Dermis microvascular lymphatic vessel endothelial cell (primary cell): ENCODE measurements at regions not wholly inside any gene's neighbourhood (a gene's known extent, or its start where the extent isn't known, plus 50 kb on each side); places are given as distances from the start of the nearest gene placed in this dataset.
"Not testable (repeated sequence)": the region's sequence is repeated elsewhere in the genome, so short reads cannot be mapped to it uniquely, and the experiment has no call there.

Experiments used
- DNase-seq, 2 donors: peaks; one replicate each; pipeline versions ENCODE4 v3.0.0 to v3.0.0-alpha.2; 2010; ENCODE audit warnings: low read depth in 2 of 2

DNA sequence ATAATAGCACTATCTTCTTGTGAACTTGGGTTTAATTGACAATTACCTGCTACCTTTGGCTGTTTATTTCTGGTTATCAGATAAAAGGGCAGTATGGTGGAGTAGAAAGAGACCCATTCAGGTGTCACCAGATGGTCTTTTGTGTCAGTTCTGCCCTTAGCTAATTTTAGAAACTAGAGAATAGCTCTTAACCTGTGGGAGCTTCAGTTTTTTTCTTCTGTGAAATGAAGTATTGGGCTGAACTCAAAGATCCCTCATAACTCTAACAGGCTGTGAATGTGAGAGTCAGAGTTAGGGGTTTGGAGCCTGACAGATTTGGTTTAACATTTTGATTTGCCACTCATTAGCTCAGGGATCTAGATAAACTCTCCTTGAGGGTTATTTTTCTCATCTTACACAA lies 335.2 kb downstream of the PPP1R2C start:
- DNase-seq = no peak

DNA sequence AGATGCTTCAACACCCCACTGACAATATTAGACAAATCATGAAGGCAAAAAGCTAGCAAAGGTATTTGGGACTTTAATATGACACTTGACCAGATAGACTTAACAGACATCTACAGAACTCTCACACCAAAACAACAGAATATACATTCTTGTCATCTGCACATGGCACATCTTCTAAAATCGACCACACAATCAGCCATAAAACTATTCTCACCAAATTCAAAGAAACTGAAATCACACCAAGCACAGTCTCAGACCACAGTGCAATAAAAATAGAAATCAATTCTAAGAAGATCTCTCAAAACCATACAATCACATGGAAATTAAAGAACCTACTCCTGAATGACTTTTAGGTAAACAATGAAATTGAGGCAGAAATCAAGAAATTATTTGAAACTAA lies 340.8 kb downstream of the PPP1R2C start:
- DNase-seq = no peak

DNA sequence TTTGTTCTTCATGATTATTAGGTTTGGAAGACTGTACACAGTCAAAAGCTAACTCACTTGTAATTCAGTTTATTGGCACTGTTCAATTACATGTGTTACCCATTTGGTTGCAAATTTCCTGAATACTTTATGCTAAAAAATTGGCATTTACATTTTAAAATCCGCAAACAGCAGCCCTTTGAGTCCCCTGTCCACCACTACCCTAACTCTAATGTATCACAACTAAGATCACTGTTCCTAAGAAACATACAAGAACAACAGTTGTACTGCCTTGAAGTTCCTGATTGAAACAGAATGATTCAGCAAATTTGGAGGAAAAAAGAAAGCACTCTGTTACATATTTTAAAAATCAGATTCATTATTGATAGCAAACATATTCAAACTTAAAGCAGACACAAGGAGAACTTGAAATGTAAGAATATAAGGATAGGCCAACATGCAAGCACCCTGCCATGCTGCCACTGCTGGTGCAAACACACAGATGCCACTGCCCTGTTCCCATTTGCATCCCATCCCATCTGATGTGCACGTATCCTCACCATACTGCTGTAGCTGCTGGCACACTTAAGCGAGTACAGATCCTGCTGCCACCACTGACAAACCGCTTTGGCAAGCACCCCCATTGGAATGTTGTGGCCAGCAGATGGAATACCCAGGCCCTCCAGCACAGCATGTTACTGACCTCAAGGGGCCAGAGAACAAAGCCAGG lies 343.4 kb downstream of the PPP1R2C start:
- DNase-seq = no peak

DNA sequence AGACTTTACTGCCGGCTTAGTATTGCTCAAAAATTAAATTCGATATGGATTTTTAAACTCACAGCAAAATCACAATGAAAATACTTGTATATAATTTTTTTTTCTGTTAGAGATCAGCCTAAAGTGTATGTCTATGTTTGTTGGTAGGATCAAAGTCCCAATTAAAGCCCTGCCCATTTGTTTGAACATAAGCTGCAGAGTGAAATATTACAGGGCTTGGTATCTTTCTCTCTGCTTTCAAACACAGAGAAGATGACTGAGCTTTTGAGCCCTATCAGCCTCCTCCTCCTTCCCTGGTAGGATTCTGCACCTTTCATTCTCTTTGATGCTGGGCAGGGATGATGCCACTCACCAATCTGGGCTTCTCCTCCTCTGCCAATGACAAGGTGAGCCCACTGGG lies 345.4 kb downstream of the PPP1R2C start:
- no peak for DNase-seq

DNA sequence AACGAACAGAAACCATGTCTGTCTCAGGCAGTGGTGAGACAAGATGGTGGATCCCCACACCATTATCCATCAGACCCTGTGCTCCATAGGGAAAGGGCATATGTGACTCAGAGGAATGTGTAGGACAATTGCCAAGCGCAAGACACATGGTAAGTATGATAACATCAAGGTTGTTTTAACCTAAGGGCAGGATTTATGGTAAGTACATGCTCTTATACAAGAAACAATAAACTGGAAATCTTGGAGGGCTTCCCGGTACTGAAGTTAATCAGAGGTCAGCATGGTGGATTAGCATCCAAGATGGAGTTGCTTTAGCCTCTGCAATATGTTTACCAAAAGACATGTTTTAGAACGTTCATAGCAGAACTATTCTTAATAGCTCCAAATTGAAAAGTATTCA lies 355.0 kb downstream of the PPP1R2C start:
- DNase-seq = no peak

DNA sequence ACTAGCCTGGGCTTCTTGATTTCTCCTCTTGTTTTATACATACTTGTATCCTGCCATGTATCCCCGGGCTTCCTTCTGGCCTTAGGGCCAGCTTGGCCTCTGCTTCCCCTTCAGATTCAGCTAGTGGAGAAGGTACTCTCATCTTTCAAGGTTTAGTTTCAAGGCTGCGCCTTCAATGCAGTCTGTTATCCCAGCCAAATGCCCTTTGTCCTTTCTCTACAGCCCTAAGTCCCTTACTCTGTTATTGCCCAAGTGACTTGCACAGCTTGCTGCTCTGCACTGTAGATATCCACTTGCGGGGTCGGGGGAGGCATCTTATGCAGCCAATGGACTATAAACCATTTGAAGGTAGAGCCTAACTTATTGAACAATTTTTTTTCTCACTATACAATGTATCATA lies 357.5 kb downstream of the PPP1R2C start:
- DNase-seq = no peak

DNA sequence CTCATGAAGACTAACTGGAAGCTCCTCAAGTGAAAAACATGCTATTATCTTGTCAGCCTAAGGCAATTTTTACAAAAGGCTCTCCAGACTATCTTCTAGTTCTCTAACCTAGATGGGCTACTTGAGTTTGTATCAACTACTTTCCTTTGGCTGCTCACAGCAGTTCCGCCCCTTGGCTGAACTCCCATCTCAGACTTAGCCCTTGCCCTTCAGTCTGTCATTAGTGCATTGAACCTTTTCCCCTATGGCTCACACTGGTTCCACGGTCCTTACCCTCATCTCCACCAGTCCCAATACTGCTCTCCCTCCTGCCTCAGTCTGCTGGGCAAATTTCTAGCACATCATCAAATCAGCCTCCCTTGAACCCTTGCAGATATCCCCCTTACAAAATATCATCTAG lies 362.3 kb downstream of the PPP1R2C start:
- no peak for DNase-seq

DNA sequence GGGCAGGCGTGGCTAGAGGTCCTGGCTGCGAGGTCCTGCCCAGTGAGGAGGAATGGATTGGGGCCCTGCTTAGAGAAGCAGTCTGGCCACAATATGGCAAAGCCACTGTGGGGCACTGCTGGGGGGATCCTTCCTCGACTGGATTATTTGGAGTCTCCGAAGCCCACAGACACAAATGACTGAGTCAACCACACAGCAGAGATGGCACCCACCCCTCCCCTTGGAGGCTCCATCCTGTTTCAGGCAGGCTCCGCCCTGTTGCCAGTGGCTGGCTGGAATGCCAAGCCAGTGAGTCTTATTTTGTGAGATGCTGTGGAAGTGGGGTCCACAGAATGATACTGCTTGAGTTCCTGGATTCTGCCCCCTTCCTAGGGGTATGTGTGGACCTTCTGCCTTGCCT lies 363.9 kb downstream of the PPP1R2C start:
- DNase-seq = no peak

DNA sequence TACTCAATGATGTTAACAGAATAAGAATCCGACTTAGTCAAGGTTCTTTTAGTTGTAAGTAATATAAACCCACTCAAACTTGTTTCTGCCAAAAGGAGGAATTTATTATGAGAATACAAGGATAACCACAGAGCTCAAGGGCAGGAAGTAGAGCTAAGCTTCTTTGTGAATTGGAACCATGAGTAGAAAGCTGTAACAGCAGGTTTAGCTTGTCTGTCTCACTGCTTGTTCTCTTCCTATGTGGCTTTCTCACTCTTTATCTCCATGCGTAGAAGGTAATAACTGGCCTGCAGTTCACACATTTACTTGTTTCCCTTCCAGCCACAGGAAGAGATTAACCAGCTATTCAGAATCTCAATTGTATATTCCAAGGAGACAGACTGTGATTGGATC lies 378.3 kb downstream of the PPP1R2C start:
- no peak for DNase-seq

DNA sequence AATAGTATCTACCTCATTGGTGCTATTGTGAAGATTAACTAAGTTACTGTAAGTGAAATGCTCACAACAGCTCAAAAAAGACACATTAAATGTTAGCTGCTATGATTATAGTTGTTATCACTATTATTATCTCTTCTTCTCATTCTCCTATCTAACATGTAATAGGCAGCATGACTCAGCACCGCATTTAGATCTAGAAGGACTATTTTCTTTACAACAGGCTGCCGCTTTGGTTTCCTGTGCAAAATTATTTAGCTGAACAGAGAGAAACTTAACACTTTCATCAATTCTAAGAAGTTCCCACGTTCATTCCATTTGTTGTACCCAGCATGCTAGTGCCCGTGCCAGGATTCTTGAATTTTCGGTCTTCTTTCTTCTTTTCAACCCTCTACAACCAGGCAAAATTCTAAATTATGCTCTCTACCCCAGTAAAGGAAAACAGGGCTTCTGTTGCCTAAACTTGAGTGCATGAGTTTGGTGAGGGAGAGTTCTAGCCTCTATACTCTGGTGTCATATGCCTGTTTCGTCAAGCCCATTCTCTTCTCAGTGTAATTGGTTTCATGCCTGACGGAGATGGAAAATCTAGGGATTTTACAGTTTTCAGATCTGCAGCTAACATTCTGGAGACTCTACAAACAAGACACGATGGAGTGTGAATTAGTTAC lies 378.9 kb downstream of the PPP1R2C start:
- no peak for DNase-seq

DNA sequence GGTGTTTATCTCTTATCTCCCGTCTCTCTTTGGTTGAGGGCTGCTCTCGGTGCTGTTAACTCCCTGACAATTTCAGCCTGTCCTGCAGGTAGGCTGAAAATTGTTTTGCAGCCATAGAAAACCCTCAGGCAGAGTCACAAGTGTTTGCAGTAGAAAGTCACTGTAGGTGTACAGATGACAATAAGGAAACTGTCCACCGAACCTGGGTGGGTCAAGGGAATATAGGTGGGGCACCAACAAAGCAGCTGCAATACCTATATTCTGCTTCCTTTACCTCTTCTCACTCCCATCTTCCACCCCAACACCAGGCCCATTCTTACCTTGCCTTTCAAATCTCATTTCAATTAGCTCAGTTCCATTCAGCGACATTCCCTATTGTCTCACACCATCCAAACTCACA lies 381.8 kb downstream of the PPP1R2C start:
- DNase-seq = no peak

DNA sequence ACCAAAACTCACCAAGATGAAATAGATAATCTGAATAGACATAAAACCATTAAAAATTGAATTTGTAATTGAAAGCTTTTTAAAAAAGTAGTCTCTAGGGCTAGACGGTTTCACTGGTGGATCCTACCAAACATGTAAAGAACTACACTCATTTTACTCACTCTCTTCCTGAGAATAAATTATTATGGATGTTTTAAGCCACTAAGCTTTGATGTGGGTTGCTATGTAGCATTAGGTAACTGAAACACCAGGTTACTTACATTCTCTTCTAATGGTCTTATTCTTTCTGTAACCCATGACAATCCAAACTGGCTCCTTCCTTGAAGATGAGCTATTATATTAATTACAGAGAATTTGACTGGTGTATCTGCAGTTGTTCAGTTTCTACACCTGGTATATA lies 385.1 kb downstream of the PPP1R2C start:
- DNase-seq = no peak

DNA sequence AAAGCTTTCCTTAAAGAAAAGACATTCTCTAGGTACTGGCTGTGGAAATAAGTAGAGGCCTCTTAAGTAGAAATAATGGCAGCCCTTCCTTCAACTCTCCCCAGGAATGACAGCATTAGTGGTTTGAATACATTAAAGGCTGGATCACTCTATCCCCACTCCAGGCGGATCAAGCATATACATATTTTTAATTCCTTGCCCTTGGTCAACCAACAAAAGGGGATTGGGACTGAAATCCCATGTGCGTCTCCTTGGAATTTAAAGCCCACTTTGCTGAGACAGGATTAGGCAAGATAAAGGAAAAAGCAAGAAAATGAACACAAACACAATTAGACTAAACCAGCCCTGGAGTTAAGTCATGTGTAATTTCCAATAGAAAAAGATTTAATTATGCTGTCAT lies 391.3 kb downstream of the PPP1R2C start:
- no peak for DNase-seq

DNA sequence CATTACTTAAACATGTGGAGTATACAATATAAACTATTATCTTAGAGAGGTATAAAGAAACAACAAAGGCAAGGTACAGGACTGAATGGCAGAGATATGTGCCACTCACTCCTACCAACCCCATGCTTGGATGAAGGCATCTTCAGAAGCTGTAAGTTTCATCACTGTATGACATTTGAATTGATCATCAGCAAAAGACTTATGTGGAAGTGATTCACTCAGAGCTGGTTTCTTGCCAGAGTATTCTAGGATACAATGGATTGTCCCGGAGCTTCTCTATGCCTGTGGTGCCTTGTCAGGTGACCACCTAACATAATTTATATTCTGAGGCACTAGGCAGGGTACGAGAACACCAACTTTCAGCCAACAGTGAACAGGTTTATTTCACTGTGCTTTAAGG lies 392.2 kb downstream of the PPP1R2C start:
- no peak for DNase-seq

DNA sequence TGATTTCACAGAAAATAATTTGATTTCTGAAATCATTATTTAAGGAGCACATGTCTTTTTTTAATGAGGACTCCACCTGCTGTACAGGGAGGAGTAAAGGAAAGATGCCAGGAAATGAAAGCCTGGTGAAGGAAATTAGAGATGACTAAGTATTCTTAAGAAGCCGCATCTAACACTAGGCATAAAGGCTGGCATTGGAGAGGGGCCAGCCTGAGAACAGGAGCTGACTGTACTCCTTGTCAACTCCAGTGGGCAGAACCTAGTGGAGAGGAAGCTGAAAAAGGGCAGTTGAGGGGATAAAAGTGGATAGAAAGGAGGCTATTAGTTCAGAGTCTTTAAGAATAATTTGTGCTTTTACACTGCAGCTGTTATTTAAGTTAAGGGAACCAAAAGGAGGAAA lies 393.0 kb downstream of the PPP1R2C start:
- DNase-seq = no peak

DNA sequence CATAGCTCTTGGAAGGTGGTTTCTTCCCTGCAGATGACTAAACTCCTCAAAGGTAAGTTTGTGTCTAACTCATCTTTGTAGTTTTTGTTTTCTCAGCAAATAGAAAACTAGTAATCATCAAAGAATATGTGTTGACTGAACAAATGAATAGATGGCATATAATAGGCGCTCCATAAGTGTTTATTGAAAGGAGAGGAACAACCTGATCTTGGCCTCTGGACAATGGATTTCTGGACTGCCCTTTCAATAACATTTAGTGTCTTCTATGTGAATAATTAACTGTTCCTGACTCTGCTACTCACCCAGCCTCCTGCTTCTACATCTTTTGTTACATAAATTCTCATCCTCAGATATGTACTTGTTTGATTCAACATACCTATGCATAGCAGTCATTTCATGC lies 399.1 kb downstream of the PPP1R2C start:
- no peak for DNase-seq

DNA sequence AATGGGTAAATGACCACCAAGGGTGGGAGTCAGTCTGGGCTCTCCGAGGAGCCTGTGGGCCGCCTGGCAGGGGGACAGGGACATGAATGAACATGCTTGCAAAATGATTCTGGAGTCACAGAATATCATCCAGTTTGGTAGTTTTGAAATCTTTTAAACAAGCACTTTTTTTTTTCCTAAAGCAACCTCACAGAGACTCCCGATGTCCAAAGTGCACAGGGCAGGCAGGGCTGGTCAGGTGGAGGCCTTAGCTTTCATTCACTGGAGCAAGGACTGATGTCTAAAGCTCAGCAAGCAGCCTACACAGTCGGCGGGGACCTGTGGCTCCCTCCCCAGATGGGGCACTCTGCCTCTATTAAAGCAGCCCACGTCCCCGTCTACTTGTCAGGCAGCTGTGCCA lies 402.9 kb downstream of the PPP1R2C start:
- no peak for DNase-seq

DNA sequence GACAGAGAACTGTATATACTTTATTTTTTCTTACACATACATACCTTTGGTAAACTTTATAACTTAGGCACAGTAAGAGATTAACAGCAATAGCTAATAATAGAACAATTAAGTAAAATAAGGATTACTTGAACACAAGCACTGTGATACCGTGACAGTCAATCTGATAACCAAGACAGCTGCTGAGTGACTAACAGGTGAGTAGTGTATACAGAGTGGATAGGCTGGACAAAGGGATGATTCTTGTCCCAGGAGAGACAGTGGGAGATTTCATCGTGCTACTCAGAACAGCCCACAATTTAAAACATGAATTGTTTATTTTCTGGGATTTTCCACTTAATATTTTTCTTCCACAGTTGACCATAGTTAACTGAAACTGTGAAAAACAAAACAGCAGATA lies 411.8 kb downstream of the PPP1R2C start:
- DNase-seq = no peak

DNA sequence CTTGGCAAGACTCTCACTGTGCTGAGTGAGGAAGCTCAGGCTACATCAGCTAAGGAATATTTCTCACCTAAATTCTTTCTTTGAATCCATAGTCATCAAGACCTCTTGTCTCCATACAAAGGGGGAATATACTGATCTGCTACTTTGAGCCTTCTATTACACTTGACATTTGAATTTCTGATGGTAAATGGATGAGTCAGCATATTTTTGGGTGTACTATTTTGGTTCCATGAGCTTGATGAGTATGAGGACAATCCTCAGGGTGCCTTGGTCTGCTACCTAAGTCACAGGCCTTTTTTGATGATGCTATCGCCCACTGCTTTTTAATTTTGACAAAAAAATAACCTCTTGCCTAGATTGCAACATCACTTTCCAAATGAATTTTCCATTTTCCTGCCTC lies 415.7 kb downstream of the PPP1R2C start:
- no peak for DNase-seq

DNA sequence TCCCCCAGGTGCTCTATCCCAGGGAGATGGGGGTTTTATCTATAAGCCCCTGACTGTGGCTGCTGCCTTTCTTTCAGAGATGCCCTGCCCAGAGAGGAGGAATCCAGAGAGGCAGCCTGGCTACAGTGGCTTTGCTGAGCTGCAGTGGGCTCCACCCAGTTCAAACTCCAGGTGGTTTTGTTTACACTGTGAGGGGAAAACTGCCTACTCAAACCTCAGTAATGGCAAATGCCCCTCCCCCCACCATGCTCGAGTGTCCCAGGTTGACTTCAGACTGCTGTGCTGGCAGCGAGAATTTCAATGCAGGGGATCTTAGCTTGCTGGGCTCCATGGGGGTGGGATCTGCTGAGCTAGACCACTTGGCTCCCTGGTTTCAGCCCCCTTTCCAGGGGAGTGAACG lies 419.6 kb upstream of the CASK start:
- not testable (repeated sequence) for DNase-seq
